Fibroblast of lung (primary cell): ENCODE measurements at regions not wholly inside any gene's neighbourhood (a gene's known extent, or its start where the extent isn't known, plus 50 kb on each side); places are given as distances from the start of the nearest gene placed in this dataset.

Source experiments
- DNase-seq, 2 donors: peaks; one replicate each; pipeline versions ENCODE4 v3.0.0 to v3.0.0-alpha.2; 2010; ENCODE audit warnings: low read depth in 2 of 2
- H2AFZ ChIP-seq: 2 replicates; pipeline ENCODE4 v1.5.1; 2012; ENCODE audit warnings: low read length, control low read depth, inconsistent platforms
- H3K27ac ChIP-seq: 2 replicates; pipeline ENCODE4 v1.5.1; 2011; ENCODE audit warnings: low read length, control low read depth; ENCODE audit not compliant: insufficient read depth
- H3K27me3 ChIP-seq: 2 replicates; pipeline ENCODE4 v1.5.1; 2011; ENCODE audit warnings: mild to moderate bottlenecking, low read length; ENCODE audit not compliant: control insufficient read depth, insufficient read depth
- H3K36me3 ChIP-seq: 2 replicates; pipeline ENCODE4 v1.5.1; 2011; ENCODE audit warnings: low read length; ENCODE audit not compliant: control insufficient read depth, insufficient read depth
- H3K4me1 ChIP-seq: 2 replicates; pipeline ENCODE4 v1.5.1; 2011; ENCODE audit warnings: low read length; ENCODE audit not compliant: control insufficient read depth, insufficient read depth; ENCODE audit errors: extremely low read depth
- H3K4me2 ChIP-seq: 2 replicates; pipeline ENCODE4 v1.5.1; 2011; ENCODE audit warnings: low read length, control low read depth; ENCODE audit not compliant: insufficient read depth; ENCODE audit errors: extremely low read depth
- H3K4me3 ChIP-seq, 4 experiments: fragments of 200-600 bp in 1 of 4; sonication (generic) in 1 of 4; replicated peaks in 1 of 4; 2 replicates each; pipeline ENCODE4 v1.5.1; 2011 to 2016; ENCODE audit warnings: low read length in 4 of 4, low read depth in 3 of 4, mild to moderate bottlenecking in 3 of 4, control low read depth in 2 of 4, inconsistent platforms in 1 of 4, mixed read lengths in 1 of 4; ENCODE audit not compliant: insufficient read depth in 1 of 4; ENCODE audit errors: control extremely low read depth in 1 of 4
- H3K79me2 ChIP-seq: 2 replicates; pipeline ENCODE4 v1.5.1; 2012; ENCODE audit warnings: mild to moderate bottlenecking, low read length, inconsistent platforms; ENCODE audit not compliant: control insufficient read depth, insufficient read depth
- H3K9ac ChIP-seq: 2 replicates; pipeline ENCODE4 v1.5.1; 2011; ENCODE audit warnings: mild to moderate bottlenecking, low read length, control low read depth; ENCODE audit not compliant: insufficient read depth
- H3K9me3 ChIP-seq: 2 replicates; pipeline ENCODE4 v1.5.1; 2012; ENCODE audit warnings: low read depth, low read length; ENCODE audit not compliant: control insufficient read depth, insufficient read depth
- H4K20me1 ChIP-seq: 2 replicates; pipeline ENCODE4 v1.5.1; 2011; ENCODE audit warnings: low read length; ENCODE audit not compliant: control insufficient read depth, insufficient read depth; ENCODE audit errors: extremely low read depth
- EZH2 ChIP-seq: IDR thresholded peaks from 2 replicates; pipeline ENCODE4 v1.5.1; 2012; ENCODE audit warnings: low read length, control low read depth, mild to moderate bottlenecking; ENCODE audit errors: missing control alignments
- TF ChIP-seq, protein P1 (sequence below), 2 donors: IDR thresholded peaks in 1 of 2; conservative IDR thresholded peaks in 1 of 2; 1 replicate in 1 of 2; 2 replicates in 1 of 2; pipeline ENCODE4 v1.5.1; 2011 to 2012; ENCODE audit warnings: low read length in 2 of 2, control low read depth in 1 of 2, inconsistent platforms in 1 of 2, low read depth in 1 of 2, mild to moderate bottlenecking in 1 of 2

- Histone ChIP-seq H3K4me1 (no peaks in the 10 kb centered on the region), H3K9ac (no peak overlapping the region), H3K27ac (no peak overlapping the region), H4K20me1 (no peaks in the 10 kb centered on the region), H3K79me2 (no peaks in the 10 kb centered on the region), H3K4me2 (no peak overlapping the region), H3K9me3 (no peaks in the 10 kb centered on the region), H3K36me3 (no peaks in the 10 kb centered on the region), H2AFZ (no peak overlapping the region), H3K27me3 (no peaks in the 10 kb centered on the region), H3K4me3 (no peak overlapping the region)
- no peak for DNase-seq
- TF ChIP-seq, protein P1, sequence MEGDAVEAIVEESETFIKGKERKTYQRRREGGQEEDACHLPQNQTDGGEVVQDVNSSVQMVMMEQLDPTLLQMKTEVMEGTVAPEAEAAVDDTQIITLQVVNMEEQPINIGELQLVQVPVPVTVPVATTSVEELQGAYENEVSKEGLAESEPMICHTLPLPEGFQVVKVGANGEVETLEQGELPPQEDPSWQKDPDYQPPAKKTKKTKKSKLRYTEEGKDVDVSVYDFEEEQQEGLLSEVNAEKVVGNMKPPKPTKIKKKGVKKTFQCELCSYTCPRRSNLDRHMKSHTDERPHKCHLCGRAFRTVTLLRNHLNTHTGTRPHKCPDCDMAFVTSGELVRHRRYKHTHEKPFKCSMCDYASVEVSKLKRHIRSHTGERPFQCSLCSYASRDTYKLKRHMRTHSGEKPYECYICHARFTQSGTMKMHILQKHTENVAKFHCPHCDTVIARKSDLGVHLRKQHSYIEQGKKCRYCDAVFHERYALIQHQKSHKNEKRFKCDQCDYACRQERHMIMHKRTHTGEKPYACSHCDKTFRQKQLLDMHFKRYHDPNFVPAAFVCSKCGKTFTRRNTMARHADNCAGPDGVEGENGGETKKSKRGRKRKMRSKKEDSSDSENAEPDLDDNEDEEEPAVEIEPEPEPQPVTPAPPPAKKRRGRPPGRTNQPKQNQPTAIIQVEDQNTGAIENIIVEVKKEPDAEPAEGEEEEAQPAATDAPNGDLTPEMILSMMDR (conservative IDR thresholded peaks at IDR 0.05 in 1 of 2, IDR thresholded peaks at IDR 0.05 in 1 of 2; ENCODE audit: low read depth in 1 of 2, low read length in 2 of 2), result no peak
- no peak for TF ChIP-seq EZH2
Observed at GRCh38 chrX:95733426-95733825, 951.2 kb upstream of the DIAPH2 start.

- no peaks in the 10 kb centered on the region for H3K36me3 ChIP-seq
- H3K4me1 ChIP-seq, result no peaks in the 10 kb centered on the region
- no peak for TF ChIP-seq EZH2
- H3K79me2 ChIP-seq, result no peaks in the 10 kb centered on the region
- peak in 1 of 2 donors; percentile 5 for DNase-seq
- no peak overlapping the region for H3K9ac ChIP-seq
- H4K20me1 ChIP-seq, result no peaks in the 10 kb centered on the region
- H2AFZ ChIP-seq, result no peak overlapping the region
- H3K4me2 ChIP-seq, result no peak overlapping the region
- no peaks in the 10 kb centered on the region for H3K27me3 ChIP-seq
- no peak overlapping the region for H3K27ac ChIP-seq
- no peaks in the 10 kb centered on the region for H3K9me3 ChIP-seq
- no peak overlapping the region for H3K4me3 ChIP-seq
Observed at GRCh38 chrX:95754411-95754810, 930.2 kb upstream of the DIAPH2 start.

DNA sequence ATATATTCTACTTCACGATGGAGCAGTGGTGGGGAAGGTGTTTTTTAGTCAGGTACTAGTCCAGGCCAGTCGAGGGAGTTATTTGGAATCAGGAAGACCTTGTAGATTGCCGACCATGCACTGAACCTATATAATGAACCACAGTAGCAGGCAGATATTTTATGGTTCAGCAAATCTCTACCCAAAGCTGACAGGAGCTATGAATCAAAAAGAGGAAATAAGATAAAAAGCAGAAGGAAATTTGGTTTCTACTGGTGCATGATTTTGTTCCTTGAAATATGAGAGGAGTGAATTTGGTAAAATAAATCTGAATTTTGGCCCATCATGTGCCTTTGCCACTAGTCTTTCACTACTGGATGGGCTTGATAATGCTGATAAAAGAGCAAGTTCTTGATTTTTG, 924.3 kb upstream of the DIAPH2 start:
- Histone ChIP-seq H4K20me1 (no peaks in the 10 kb centered on the region), H3K4me2 (no peak overlapping the region), H2AFZ (no peak overlapping the region), H3K27ac (no peak overlapping the region), H3K27me3 (no peaks in the 10 kb centered on the region), H3K4me1 (no peaks in the 10 kb centered on the region), H3K79me2 (no peaks in the 10 kb centered on the region), H3K36me3 (no peaks in the 10 kb centered on the region), H3K9ac (no peak overlapping the region), H3K9me3 (no peaks in the 10 kb centered on the region), H3K4me3 (no peak overlapping the region)
- TF ChIP-seq EZH2, result no peak
- TF ChIP-seq, protein P1 (conservative IDR thresholded peaks at IDR 0.05 in 1 of 2, IDR thresholded peaks at IDR 0.05 in 1 of 2; ENCODE audit: low read depth in 1 of 2, low read length in 2 of 2), result no peak
- DNase-seq, result no peak
